ENCODE measurements at regions not wholly inside any gene's neighbourhood (a gene's known extent, or its start where the extent isn't known, plus 50 kb on each side); places are given as distances from the start of the nearest gene placed in this dataset.

DNA sequence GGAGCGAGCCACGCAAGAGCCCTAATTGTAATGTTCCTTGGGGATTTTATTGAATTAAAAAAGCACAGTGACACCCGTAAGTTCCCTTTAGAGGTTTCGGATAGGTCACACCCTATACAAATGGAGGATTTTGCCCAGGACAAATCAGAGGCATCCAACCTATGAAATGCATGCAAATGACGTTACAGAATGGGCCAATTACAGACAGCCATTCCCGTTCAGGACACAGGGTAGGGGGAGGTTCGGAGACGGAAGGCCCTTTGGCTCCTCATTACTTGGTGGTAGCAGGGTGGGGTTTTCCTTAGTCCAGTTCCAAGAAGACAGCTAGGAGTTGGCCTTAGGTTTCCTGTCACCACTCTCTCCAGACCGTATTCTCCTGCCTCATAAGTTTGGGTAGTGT, 754.1 kb downstream of the IPMK start:
- TF ChIP-seq, protein P1, sequence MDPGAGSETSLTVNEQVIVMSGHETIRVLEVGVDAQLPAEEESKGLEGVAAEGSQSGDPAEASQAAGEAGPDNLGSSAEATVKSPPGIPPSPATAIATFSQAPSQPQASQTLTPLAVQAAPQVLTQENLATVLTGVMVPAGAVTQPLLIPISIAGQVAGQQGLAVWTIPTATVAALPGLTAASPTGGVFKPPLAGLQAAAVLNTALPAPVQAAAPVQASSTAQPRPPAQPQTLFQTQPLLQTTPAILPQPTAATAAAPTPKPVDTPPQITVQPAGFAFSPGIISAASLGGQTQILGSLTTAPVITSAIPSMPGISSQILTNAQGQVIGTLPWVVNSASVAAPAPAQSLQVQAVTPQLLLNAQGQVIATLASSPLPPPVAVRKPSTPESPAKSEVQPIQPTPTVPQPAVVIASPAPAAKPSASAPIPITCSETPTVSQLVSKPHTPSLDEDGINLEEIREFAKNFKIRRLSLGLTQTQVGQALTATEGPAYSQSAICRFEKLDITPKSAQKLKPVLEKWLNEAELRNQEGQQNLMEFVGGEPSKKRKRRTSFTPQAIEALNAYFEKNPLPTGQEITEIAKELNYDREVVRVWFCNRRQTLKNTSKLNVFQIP (CRISPR knock-in tag; IDR thresholded peaks at IDR 0.05; ENCODE audit: borderline replicate concordance, low read depth), result no peak
- TF ChIP-seq ZFP30 (CRISPR knock-in tag; IDR thresholded peaks at IDR 0.05) (no peak), TCF4 (CRISPR knock-in tag; IDR thresholded peaks at IDR 0.05; ENCODE audit: borderline replicate concordance) (no peak), ZNF70 (CRISPR knock-in tag; IDR thresholded peaks at IDR 0.05) (no peak), CSDC2 (CRISPR knock-in tag; IDR thresholded peaks at IDR 0.05) (no peak), ESRRG (CRISPR knock-in tag; IDR thresholded peaks at IDR 0.05) (no peak), OSR1 (CRISPR knock-in tag; IDR thresholded peaks at IDR 0.05) (no peak), GLIS3 (CRISPR knock-in tag; IDR thresholded peaks at IDR 0.05) (no peak), SNAI2 (CRISPR knock-in tag; IDR thresholded peaks at IDR 0.05) (no peak), PPARA (CRISPR knock-in tag; IDR thresholded peaks at IDR 0.05; ENCODE audit: borderline replicate concordance) (no peak), BACH2 (CRISPR knock-in tag; IDR thresholded peaks at IDR 0.05; ENCODE audit: borderline replicate concordance) (no peak)
- TF ChIP-seq, protein P2, sequence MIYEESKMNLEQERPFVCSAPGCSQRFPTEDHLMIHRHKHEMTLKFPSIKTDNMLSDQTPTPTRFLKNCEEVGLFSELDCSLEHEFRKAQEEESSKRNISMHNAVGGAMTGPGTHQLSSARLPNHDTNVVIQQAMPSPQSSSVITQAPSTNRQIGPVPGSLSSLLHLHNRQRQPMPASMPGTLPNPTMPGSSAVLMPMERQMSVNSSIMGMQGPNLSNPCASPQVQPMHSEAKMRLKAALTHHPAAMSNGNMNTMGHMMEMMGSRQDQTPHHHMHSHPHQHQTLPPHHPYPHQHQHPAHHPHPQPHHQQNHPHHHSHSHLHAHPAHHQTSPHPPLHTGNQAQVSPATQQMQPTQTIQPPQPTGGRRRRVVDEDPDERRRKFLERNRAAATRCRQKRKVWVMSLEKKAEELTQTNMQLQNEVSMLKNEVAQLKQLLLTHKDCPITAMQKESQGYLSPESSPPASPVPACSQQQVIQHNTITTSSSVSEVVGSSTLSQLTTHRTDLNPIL (CRISPR knock-in tag; IDR thresholded peaks at IDR 0.05; ENCODE audit: low read depth), result no peak
- TF ChIP-seq, protein P3, sequence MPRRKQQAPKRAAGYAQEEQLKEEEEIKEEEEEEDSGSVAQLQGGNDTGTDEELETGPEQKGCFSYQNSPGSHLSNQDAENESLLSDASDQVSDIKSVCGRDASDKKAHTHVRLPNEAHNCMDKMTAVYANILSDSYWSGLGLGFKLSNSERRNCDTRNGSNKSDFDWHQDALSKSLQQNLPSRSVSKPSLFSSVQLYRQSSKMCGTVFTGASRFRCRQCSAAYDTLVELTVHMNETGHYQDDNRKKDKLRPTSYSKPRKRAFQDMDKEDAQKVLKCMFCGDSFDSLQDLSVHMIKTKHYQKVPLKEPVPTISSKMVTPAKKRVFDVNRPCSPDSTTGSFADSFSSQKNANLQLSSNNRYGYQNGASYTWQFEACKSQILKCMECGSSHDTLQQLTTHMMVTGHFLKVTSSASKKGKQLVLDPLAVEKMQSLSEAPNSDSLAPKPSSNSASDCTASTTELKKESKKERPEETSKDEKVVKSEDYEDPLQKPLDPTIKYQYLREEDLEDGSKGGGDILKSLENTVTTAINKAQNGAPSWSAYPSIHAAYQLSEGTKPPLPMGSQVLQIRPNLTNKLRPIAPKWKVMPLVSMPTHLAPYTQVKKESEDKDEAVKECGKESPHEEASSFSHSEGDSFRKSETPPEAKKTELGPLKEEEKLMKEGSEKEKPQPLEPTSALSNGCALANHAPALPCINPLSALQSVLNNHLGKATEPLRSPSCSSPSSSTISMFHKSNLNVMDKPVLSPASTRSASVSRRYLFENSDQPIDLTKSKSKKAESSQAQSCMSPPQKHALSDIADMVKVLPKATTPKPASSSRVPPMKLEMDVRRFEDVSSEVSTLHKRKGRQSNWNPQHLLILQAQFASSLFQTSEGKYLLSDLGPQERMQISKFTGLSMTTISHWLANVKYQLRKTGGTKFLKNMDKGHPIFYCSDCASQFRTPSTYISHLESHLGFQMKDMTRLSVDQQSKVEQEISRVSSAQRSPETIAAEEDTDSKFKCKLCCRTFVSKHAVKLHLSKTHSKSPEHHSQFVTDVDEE (CRISPR knock-in tag; IDR thresholded peaks at IDR 0.05), result no peak
- no peak for ATAC-seq

DNA sequence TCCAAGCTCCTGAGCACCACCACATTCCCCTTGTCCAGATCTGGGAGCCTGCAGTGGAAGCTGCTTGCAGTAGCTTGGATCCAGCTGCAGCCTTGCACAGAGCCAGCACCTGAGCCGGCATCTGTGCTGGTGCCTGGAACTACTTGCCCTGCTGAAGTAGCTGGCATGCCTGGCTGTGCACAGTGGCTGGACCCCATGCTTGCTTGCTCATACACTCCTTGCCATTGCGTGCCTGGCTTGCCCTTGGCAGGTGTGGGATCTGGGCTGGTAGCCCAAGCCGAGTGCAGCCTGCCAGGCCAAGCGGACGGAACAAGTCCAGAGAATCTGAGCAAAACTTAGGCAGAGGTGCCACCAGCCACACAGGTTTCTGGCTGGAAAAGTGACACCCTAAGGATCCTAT, 759.9 kb downstream of the IPMK start:
- no peak for ATAC-seq
- TF ChIP-seq, protein P4, sequence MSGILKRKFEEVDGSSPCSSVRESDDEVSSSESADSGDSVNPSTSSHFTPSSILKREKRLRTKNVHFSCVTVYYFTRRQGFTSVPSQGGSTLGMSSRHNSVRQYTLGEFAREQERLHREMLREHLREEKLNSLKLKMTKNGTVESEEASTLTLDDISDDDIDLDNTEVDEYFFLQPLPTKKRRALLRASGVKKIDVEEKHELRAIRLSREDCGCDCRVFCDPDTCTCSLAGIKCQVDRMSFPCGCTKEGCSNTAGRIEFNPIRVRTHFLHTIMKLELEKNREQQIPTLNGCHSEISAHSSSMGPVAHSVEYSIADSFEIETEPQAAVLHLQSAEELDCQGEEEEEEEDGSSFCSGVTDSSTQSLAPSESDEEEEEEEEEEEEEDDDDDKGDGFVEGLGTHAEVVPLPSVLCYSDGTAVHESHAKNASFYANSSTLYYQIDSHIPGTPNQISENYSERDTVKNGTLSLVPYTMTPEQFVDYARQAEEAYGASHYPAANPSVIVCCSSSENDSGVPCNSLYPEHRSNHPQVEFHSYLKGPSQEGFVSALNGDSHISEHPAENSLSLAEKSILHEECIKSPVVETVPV (CRISPR knock-in tag; IDR thresholded peaks at IDR 0.05), result no peak
- TF ChIP-seq, protein P5, sequence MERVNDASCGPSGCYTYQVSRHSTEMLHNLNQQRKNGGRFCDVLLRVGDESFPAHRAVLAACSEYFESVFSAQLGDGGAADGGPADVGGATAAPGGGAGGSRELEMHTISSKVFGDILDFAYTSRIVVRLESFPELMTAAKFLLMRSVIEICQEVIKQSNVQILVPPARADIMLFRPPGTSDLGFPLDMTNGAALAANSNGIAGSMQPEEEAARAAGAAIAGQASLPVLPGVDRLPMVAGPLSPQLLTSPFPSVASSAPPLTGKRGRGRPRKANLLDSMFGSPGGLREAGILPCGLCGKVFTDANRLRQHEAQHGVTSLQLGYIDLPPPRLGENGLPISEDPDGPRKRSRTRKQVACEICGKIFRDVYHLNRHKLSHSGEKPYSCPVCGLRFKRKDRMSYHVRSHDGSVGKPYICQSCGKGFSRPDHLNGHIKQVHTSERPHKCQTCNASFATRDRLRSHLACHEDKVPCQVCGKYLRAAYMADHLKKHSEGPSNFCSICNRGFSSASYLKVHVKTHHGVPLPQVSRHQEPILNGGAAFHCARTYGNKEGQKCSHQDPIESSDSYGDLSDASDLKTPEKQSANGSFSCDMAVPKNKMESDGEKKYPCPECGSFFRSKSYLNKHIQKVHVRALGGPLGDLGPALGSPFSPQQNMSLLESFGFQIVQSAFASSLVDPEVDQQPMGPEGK (CRISPR knock-in tag; IDR thresholded peaks at IDR 0.05; ENCODE audit: borderline replicate concordance), result no peak
- TF ChIP-seq, protein P2 (CRISPR knock-in tag; IDR thresholded peaks at IDR 0.05; ENCODE audit: low read depth), result no peak
- TF ChIP-seq GLIS3 (CRISPR knock-in tag; IDR thresholded peaks at IDR 0.05) (no peak), TCF4 (CRISPR knock-in tag; IDR thresholded peaks at IDR 0.05; ENCODE audit: borderline replicate concordance) (no peak), ESRRG (CRISPR knock-in tag; IDR thresholded peaks at IDR 0.05) (no peak), BACH2 (CRISPR knock-in tag; IDR thresholded peaks at IDR 0.05; ENCODE audit: borderline replicate concordance) (no peak), RARB (CRISPR knock-in tag; IDR thresholded peaks at IDR 0.05) (no peak), TOX (CRISPR knock-in tag; IDR thresholded peaks at IDR 0.05; ENCODE audit: borderline replicate concordance) (no peak), ZFP30 (CRISPR knock-in tag; IDR thresholded peaks at IDR 0.05) (no peak), ZNF565 (CRISPR knock-in tag; conservative IDR thresholded peaks at IDR 0.05; ENCODE audit: low read depth) (no peak), ISL1 (CRISPR knock-in tag; IDR thresholded peaks at IDR 0.05) (no peak), SNAI2 (CRISPR knock-in tag; IDR thresholded peaks at IDR 0.05) (no peak), ZNF70 (CRISPR knock-in tag; IDR thresholded peaks at IDR 0.05) (no peak), OSR1 (CRISPR knock-in tag; IDR thresholded peaks at IDR 0.05) (no peak), PPARA (CRISPR knock-in tag; IDR thresholded peaks at IDR 0.05; ENCODE audit: borderline replicate concordance) (no peak), ARNTL (CRISPR knock-in tag; IDR thresholded peaks at IDR 0.05; ENCODE audit: borderline replicate concordance, low read depth) (no peak), ZNF8 (CRISPR knock-in tag; IDR thresholded peaks at IDR 0.05) (no peak)
- TF ChIP-seq, protein P1 (CRISPR knock-in tag; IDR thresholded peaks at IDR 0.05; ENCODE audit: borderline replicate concordance, low read depth), result no peak
- TF ChIP-seq, protein P3 (CRISPR knock-in tag; IDR thresholded peaks at IDR 0.05), result no peak
